B cell (primary cell): ENCODE measurements at regions not wholly inside any gene's neighbourhood (a gene's known extent, or its start where the extent isn't known, plus 50 kb on each side); places are given as distances from the start of the nearest gene placed in this dataset.

Experiments used
- CTCF ChIP-seq: fragments of 200-600 bp; IDR thresholded peaks from one replicate; pipeline ENCODE4 v1.8.0; 2022; ENCODE audit warnings: antibody characterized with exemption, mild to moderate bottlenecking
- EZH2 ChIP-seq: IDR thresholded peaks from 2 replicates; pipeline ENCODE4 v1.6.1; 2012; ENCODE audit warnings: borderline replicate concordance, low read depth, mild to moderate bottlenecking, moderate library complexity, low read length; ENCODE audit not compliant: insufficient read depth, poor library complexity, severe bottlenecking

- no peak for TF ChIP-seq CTCF
- TF ChIP-seq EZH2 = no peak
Measured at GRCh38 chr14:86414146-86414545, 884.2 kb downstream of the FLRT2 start.
